ENCODE measurements at regions not wholly inside any gene's neighbourhood (a gene's known extent, or its start where the extent isn't known, plus 50 kb on each side); places are given as distances from the start of the nearest gene placed in this dataset.

DNA sequence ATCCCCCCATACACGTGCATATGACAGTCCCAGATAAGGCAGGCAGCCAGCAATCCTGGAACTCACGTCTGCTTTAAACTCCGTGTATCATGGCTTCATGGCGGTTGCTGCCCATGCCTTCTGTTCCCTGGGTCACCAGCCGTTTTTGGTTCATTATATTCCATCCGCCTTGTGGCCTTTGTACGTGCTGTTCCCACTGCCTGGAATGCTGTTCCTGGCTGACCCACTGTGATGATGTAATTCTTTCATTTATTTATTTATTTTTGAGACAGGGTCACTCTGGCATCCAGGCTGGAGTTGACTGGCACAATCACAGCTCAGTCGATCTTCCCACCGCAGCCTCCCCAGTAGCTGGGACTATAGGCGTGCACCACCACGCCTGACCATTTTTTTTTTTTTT is 136.7 kb upstream of the GSE1 start:
- Histone ChIP-seq H4K20me1 (ENCODE audit: insufficient read depth) (no peaks in the 10 kb centered on the region), H3K36me3 (ENCODE audit: insufficient read depth) (no peaks in the 10 kb centered on the region), H3K4me1 (ENCODE audit: low read depth, poor library complexity, severe bottlenecking) (peaks cover 9% of the 10 kb centered on the region), H3K27me3 (ENCODE audit: insufficient read depth, low read depth) (peaks cover 91% of the 10 kb centered on the region), H2AFZ (ENCODE audit: low read depth) (no peak overlapping the region), H3K79me2 (ENCODE audit: insufficient read depth, low read depth) (no peaks in the 10 kb centered on the region), H3K4me3 (IDR thresholded peaks at IDR 0.05; ENCODE audit: insufficient read depth, low read depth, low read length) (no peak overlapping the region), H3K4me2 (no peak overlapping the region), H3K27ac (no peak overlapping the region), H3K9ac (no peak overlapping the region)
- TF ChIP-seq, protein P1, sequence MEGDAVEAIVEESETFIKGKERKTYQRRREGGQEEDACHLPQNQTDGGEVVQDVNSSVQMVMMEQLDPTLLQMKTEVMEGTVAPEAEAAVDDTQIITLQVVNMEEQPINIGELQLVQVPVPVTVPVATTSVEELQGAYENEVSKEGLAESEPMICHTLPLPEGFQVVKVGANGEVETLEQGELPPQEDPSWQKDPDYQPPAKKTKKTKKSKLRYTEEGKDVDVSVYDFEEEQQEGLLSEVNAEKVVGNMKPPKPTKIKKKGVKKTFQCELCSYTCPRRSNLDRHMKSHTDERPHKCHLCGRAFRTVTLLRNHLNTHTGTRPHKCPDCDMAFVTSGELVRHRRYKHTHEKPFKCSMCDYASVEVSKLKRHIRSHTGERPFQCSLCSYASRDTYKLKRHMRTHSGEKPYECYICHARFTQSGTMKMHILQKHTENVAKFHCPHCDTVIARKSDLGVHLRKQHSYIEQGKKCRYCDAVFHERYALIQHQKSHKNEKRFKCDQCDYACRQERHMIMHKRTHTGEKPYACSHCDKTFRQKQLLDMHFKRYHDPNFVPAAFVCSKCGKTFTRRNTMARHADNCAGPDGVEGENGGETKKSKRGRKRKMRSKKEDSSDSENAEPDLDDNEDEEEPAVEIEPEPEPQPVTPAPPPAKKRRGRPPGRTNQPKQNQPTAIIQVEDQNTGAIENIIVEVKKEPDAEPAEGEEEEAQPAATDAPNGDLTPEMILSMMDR (conservative IDR thresholded peaks at IDR 0.05; ENCODE audit: low read depth, low read length) = no peak

DNA sequence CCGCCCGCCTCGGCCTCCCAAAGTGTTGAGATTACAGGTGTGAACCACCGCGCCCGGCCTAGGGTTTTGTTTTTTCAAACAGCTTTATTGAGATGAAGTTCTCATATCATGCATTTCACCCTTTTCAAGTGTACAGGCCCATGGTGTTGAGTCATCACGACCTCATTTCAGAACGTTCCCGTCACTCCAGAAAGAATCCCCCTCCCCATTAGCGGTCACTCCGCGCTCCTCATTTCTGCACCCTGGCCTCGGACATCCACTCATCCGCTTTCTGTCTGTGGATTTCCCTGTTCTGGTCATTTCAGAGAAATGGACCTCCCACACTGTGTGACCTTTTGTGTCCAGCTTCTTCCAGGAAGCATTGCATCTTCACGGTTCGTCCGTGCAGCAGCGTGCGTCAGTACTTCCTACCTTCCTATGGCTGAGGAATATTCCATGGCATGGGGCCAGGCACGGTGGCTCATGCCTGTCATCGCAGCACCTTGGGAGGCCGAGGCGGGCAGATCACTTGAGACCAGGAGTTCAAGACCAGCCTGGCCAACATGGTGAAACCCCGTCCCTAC is 135.2 kb upstream of the GSE1 start:
- TF ChIP-seq, protein P1 (conservative IDR thresholded peaks at IDR 0.05; ENCODE audit: low read depth, low read length) = no peak
- Histone ChIP-seq H3K4me2 (no peak overlapping the region), H4K20me1 (ENCODE audit: insufficient read depth) (no peaks in the 10 kb centered on the region), H3K4me1 (ENCODE audit: low read depth, poor library complexity, severe bottlenecking) (peaks cover 9% of the 10 kb centered on the region), H3K27ac (no peak overlapping the region), H3K79me2 (ENCODE audit: insufficient read depth, low read depth) (no peaks in the 10 kb centered on the region), H3K36me3 (ENCODE audit: insufficient read depth) (no peaks in the 10 kb centered on the region), H3K27me3 (ENCODE audit: insufficient read depth, low read depth) (peaks cover 91% of the 10 kb centered on the region), H3K4me3 (IDR thresholded peaks at IDR 0.05; ENCODE audit: insufficient read depth, low read depth, low read length) (no peak overlapping the region), H2AFZ (ENCODE audit: low read depth) (no peak overlapping the region), H3K9ac (no peak overlapping the region)

DNA sequence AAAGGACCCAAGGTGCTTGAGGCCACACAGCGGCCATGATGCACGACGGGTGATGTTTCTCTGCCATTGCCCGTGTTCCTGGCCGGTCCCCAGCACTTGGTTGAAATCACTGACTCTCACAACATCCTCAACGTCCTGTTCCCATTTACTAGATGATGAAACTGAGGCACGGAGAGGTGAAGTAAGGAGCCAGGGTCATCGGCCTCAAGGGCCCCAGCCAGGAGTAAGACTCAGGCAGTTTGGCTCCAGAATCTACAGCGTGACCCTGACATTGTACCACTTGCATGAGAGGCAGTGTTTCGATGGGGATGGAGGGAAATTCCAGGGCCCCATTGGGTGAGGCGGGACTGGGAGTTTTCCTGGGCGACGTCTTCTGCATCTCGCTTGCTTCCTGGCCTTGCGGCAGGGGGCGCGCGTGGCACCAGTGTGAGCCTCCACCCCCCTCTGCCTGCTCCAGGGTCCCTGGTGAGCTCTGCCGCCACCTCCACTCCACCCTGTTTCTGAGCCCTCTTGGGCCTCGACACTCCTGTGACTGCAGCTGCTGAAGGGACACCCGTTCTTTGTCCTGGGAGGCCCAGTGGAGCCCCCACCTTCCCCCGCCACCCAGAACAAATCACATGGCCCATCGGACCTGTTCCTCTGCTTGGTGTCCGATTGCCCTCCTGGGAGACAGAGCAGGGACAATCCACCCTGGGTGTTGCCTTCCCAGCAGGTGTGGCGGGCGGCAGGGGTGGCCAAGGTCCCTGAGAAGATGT is 133.0 kb upstream of the GSE1 start:
- Histone ChIP-seq H3K4me1 (ENCODE audit: low read depth, poor library complexity, severe bottlenecking) (peaks cover 9% of the 10 kb centered on the region), H3K27ac (no peak overlapping the region), H3K4me2 (no peak overlapping the region; the same call in 1 of the 2 replicates), H3K79me2 (ENCODE audit: insufficient read depth, low read depth) (no peaks in the 10 kb centered on the region), H4K20me1 (ENCODE audit: insufficient read depth) (no peaks in the 10 kb centered on the region), H3K4me3 (IDR thresholded peaks at IDR 0.05; ENCODE audit: insufficient read depth, low read depth, low read length) (no peak overlapping the region), H3K27me3 (ENCODE audit: insufficient read depth, low read depth) (peaks cover 84% of the 10 kb centered on the region), H3K9ac (no peak overlapping the region), H2AFZ (ENCODE audit: low read depth) (no peak overlapping the region), H3K36me3 (ENCODE audit: insufficient read depth) (no peaks in the 10 kb centered on the region)
- TF ChIP-seq, protein P1 (conservative IDR thresholded peaks at IDR 0.05; ENCODE audit: low read depth, low read length) = peak; percentile 55

DNA sequence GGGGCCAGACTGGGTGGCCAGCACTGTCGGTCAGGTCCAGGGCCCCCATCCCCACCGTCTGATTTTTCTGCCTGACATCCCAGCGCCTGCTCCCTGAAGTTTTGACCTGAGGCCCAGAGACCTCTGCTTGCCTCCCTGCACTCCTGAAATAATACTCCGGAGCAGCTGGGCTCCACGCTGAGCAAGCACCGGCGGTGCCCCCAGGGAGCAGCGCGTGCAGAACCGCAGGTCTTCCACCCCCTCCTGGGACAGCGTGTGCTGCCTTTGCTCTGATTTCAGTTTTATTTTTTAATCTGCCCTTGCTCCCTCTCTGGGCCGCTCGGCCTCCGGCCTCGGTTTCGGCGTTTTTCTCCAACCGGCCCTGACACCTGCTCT is 132.4 kb upstream of the GSE1 start:
- Histone ChIP-seq H4K20me1 (ENCODE audit: insufficient read depth) (no peaks in the 10 kb centered on the region), H3K4me2 (no peak overlapping the region; the same call in 1 of the 2 replicates), H3K36me3 (ENCODE audit: insufficient read depth) (no peaks in the 10 kb centered on the region), H3K27me3 (ENCODE audit: insufficient read depth, low read depth) (peaks cover 83% of the 10 kb centered on the region), H3K4me1 (ENCODE audit: low read depth, poor library complexity, severe bottlenecking) (peaks cover 9% of the 10 kb centered on the region), H3K4me3 (IDR thresholded peaks at IDR 0.05; ENCODE audit: insufficient read depth, low read depth, low read length) (no peak overlapping the region), H3K9ac (no peak overlapping the region), H2AFZ (ENCODE audit: low read depth) (no peak overlapping the region), H3K79me2 (ENCODE audit: insufficient read depth, low read depth) (no peaks in the 10 kb centered on the region), H3K27ac (no peak overlapping the region)
- TF ChIP-seq, protein P1 (conservative IDR thresholded peaks at IDR 0.05; ENCODE audit: low read depth, low read length) = no peak

Measured in KMS-11 (cell line).